ENCODE measurements at regions not wholly inside any gene's neighbourhood (a gene's known extent, or its start where the extent isn't known, plus 50 kb on each side); places are given as distances from the start of the nearest gene placed in this dataset.

DNA sequence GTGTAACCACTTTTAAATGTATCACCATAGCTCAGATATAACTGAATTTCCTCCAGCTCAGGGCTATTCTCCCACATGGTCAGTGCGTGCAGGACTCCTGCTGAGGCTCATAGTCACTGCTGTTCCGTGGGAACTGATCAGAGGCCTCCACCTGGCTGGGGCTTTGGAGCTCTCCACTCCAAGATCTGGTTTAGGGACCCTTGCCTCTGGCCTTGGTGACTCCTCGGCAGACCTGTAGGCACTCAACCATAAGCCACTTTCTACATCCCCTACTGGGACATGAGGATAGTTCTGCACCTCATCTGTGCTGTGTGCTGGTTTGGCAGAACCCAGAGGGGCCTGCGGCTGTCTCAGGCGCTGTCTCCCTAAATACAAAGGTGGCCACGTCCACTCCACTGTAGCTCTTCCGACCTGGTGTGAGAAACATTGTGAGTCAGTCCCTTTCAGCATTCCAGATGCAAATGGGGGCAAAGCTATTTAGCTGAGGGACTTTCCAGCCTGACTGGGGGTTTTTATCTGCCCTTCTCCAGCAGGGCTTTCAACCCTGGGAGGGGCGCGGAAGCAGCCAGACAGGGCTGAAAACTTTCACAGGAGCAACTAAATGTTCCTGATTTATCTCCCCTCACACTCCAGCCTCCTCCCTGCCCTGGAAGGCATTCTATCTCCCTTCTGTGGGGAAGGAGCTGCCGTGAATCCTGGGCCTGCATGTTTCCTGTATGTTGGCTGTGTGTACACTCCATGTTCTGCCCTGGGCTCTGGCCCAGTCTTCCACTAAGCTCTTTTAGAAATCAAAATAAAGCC, 218.3 kb upstream of the DAAM1 start:
- FAIRE-seq (no peak), DNase-seq (ENCODE audit: low read depth, low spot score) (no peak)
- Histone ChIP-seq H3K9me3 (ENCODE audit: control insufficient read depth, low read depth, low read length) (no peaks in the 10 kb centered on the region), H3K4me2 (ENCODE audit: control insufficient read depth, extremely low read depth, insufficient read depth, low read depth, low read length) (no peak overlapping the region), H3K9me1 (ENCODE audit: control insufficient read depth, extremely low read depth, insufficient read depth, low read length) (no peaks in the 10 kb centered on the region), H3K27ac (ENCODE audit: control insufficient read depth, insufficient read depth, low read length) (no peak overlapping the region), H3K9ac (ENCODE audit: control insufficient read depth, extremely low read depth, insufficient read depth, low read length) (no peak overlapping the region), H3K79me2 (ENCODE audit: control insufficient read depth, insufficient read depth, low read length) (no peaks in the 10 kb centered on the region), H3K27me3 (ENCODE audit: control insufficient read depth, extremely low read depth, insufficient read depth, low read length) (peaks cover 7% of the 10 kb centered on the region), H3K36me3 (ENCODE audit: control insufficient read depth in 2 of 2, extremely low read depth in 1 of 2, insufficient read depth in 2 of 2, low read length in 2 of 2) (no peaks in the 10 kb centered on the region), H4K20me1 (ENCODE audit: control insufficient read depth, extremely low read depth, insufficient read depth, low read length) (no peaks in the 10 kb centered on the region), H3K4me1 (ENCODE audit: control insufficient read depth, extremely low read depth, insufficient read depth, low read length) (no peaks in the 10 kb centered on the region), H3K4me3 (ENCODE audit: control insufficient read depth in 2 of 3, extremely low read depth in 1 of 3, insufficient read depth in 2 of 3, low read depth in 1 of 3, low read length in 3 of 3) (no peak overlapping the region), H2AFZ (ENCODE audit: control insufficient read depth, low read length) (no peak overlapping the region)
- no peak for TF ChIP-seq EZH2 (IDR thresholded peaks at IDR 0.05; ENCODE audit: low read length)
- TF ChIP-seq, protein P1, sequence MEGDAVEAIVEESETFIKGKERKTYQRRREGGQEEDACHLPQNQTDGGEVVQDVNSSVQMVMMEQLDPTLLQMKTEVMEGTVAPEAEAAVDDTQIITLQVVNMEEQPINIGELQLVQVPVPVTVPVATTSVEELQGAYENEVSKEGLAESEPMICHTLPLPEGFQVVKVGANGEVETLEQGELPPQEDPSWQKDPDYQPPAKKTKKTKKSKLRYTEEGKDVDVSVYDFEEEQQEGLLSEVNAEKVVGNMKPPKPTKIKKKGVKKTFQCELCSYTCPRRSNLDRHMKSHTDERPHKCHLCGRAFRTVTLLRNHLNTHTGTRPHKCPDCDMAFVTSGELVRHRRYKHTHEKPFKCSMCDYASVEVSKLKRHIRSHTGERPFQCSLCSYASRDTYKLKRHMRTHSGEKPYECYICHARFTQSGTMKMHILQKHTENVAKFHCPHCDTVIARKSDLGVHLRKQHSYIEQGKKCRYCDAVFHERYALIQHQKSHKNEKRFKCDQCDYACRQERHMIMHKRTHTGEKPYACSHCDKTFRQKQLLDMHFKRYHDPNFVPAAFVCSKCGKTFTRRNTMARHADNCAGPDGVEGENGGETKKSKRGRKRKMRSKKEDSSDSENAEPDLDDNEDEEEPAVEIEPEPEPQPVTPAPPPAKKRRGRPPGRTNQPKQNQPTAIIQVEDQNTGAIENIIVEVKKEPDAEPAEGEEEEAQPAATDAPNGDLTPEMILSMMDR (optimal IDR thresholded peaks at IDR 0.05 in 1 of 3, IDR thresholded peaks at IDR 0.05 in 1 of 3, conservative IDR thresholded peaks at IDR 0.05 in 1 of 3; ENCODE audit: extremely low read depth in 1 of 3, insufficient read depth in 2 of 3, low read length in 3 of 3), result no peak
- dilution Hi-C loops (cut with MboI; ENCODE audit: extremely low pct_ligation_motif_present, low sequenced_read_pairs), result no loop called here

DNA sequence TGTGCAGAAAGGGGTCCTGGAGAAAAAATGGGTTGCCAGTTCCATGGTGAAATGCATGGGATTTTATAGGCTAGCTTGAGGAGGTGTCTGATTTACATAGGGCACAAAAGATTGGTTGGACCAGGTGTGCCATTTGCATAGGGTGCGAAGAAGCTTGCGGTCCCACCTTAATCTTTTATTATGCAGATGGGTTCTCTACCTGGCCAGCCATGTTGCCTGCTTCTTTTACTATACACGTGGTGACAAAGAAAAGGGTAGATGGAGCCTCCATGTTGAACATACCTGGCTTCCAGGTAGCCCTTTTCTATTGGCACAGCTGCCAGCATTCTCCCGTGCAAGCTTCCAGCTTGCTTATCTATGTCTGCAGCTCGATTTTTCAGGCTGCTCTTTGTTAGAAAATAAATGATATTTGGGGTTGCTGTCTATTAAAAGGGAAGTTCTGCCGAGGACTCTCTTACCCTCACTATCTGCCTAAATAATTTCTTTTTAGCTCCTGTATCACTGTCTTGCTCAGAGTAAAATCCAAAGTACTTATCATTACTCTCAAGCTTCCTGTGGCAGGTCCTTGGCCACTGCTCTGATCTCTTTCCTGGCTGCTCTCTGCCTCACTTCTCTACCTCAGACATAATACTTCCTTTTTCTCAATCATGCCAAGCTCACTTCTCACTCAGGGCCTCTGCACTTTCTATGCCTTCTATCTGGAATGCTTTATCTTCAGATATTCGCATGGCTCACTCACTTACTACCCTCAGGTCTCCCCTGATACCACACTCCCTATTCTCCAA, 216.0 kb upstream of the DAAM1 start:
- FAIRE-seq (no peak), DNase-seq (ENCODE audit: low read depth, low spot score) (no peak)
- Histone ChIP-seq H3K4me1 (ENCODE audit: control insufficient read depth, extremely low read depth, insufficient read depth, low read length) (no peaks in the 10 kb centered on the region), H3K27me3 (ENCODE audit: control insufficient read depth, extremely low read depth, insufficient read depth, low read length) (peaks cover 7% of the 10 kb centered on the region), H3K9ac (ENCODE audit: control insufficient read depth, extremely low read depth, insufficient read depth, low read length) (no peak overlapping the region), H3K9me3 (ENCODE audit: control insufficient read depth, low read depth, low read length) (no peaks in the 10 kb centered on the region), H3K79me2 (ENCODE audit: control insufficient read depth, insufficient read depth, low read length) (no peaks in the 10 kb centered on the region), H3K4me2 (ENCODE audit: control insufficient read depth, extremely low read depth, insufficient read depth, low read depth, low read length) (no peak overlapping the region), H3K27ac (ENCODE audit: control insufficient read depth, insufficient read depth, low read length) (no peak overlapping the region), H4K20me1 (ENCODE audit: control insufficient read depth, extremely low read depth, insufficient read depth, low read length) (no peaks in the 10 kb centered on the region), H3K9me1 (ENCODE audit: control insufficient read depth, extremely low read depth, insufficient read depth, low read length) (no peaks in the 10 kb centered on the region), H2AFZ (ENCODE audit: control insufficient read depth, low read length) (no peak overlapping the region), H3K4me3 (ENCODE audit: control insufficient read depth in 2 of 3, extremely low read depth in 1 of 3, insufficient read depth in 2 of 3, low read depth in 1 of 3, low read length in 3 of 3) (no peak overlapping the region), H3K36me3 (ENCODE audit: control insufficient read depth in 2 of 2, extremely low read depth in 1 of 2, insufficient read depth in 2 of 2, low read length in 2 of 2) (no peaks in the 10 kb centered on the region)
- TF ChIP-seq EZH2 (IDR thresholded peaks at IDR 0.05; ENCODE audit: low read length), result no peak
- TF ChIP-seq, protein P1 (optimal IDR thresholded peaks at IDR 0.05 in 1 of 3, IDR thresholded peaks at IDR 0.05 in 1 of 3, conservative IDR thresholded peaks at IDR 0.05 in 1 of 3; ENCODE audit: extremely low read depth in 1 of 3, insufficient read depth in 2 of 3, low read length in 3 of 3), result no peak
- dilution Hi-C loops (cut with MboI; ENCODE audit: extremely low pct_ligation_motif_present, low sequenced_read_pairs), result no loop called here

Measured in keratinocyte (primary cell).